ENCODE measurements at regions not wholly inside any gene's neighbourhood (a gene's known extent, or its start where the extent isn't known, plus 50 kb on each side); places are given as distances from the start of the nearest gene placed in this dataset.

GRCh38 chr18:32621034-32621433 lies 150.4 kb upstream of the GAREM1 start:
- no peaks in the 10 kb centered on the region for H3K27me3 ChIP-seq (ENCODE audit: control insufficient read depth, insufficient read depth, low read length)
- Mint-ChIP-seq H3K36me3 (no peaks in the 10 kb centered on the region), H3K27me3 (ENCODE audit: low read depth in 2 of 2) (no peaks in the 10 kb centered on the region), H3K4me3 (no peak overlapping the region), H3K27ac (no peak overlapping the region), H3K4me1 (no peaks in the 10 kb centered on the region), H3K9me3 (peaks cover 2 to 6% of the 10 kb centered on the region in 2 donors)
- no peak overlapping the region for H3K27ac ChIP-seq (ENCODE audit: low read length)
- intact Hi-C loops (cut with micrococcal nuclease) = no loop called here
- ATAC-seq (no peak), DNase-seq (no peak)
- no peak for TF ChIP-seq CTCF (IDR thresholded peaks at IDR 0.05)
- no peak overlapping the region for H3K4me3 ChIP-seq (ENCODE audit: low read length)
- H3K4me1 ChIP-seq (ENCODE audit: control insufficient read depth, insufficient read depth, low read length) = no peaks in the 10 kb centered on the region
- no peaks in the 10 kb centered on the region for H3K9me3 ChIP-seq (ENCODE audit: control insufficient read depth, insufficient read depth, low read length)
- WGBS (ENCODE audit: insufficient coverage) = 40% methylated on average over 4 of the region's 4 CpGs
- no peaks in the 10 kb centered on the region for H3K36me3 ChIP-seq (ENCODE audit: control insufficient read depth, insufficient read depth, low read length)

GRCh38 chr18:32618546-32618945 lies 147.9 kb upstream of the GAREM1 start:
- no peaks in the 10 kb centered on the region for H3K27me3 Mint-ChIP-seq (ENCODE audit: low read depth in 2 of 2)
- no peak overlapping the region for H3K27ac Mint-ChIP-seq
- TF ChIP-seq CTCF (IDR thresholded peaks at IDR 0.05) = no peak
- no peaks in the 10 kb centered on the region for H3K27me3 ChIP-seq (ENCODE audit: control insufficient read depth, insufficient read depth, low read length)
- H3K4me3 Mint-ChIP-seq = no peak overlapping the region
- DNase-seq (no peak), ATAC-seq (no peak)
- H3K4me1 Mint-ChIP-seq = no peaks in the 10 kb centered on the region
- H3K4me3 ChIP-seq (ENCODE audit: low read length) = no peak overlapping the region
- peaks cover 2 to 6% of the 10 kb centered on the region in 2 donors for H3K9me3 Mint-ChIP-seq
- no peaks in the 10 kb centered on the region for H3K9me3 ChIP-seq (ENCODE audit: control insufficient read depth, insufficient read depth, low read length)
- no peaks in the 10 kb centered on the region for H3K36me3 Mint-ChIP-seq
- no peaks in the 10 kb centered on the region for H3K36me3 ChIP-seq (ENCODE audit: control insufficient read depth, insufficient read depth, low read length)
- no peaks in the 10 kb centered on the region for H3K4me1 ChIP-seq (ENCODE audit: control insufficient read depth, insufficient read depth, low read length)
- 69% methylated on average over 2 of the region's 4 CpGs for WGBS (ENCODE audit: insufficient coverage)
- no peak overlapping the region for H3K27ac ChIP-seq (ENCODE audit: low read length)
- intact Hi-C loops (cut with micrococcal nuclease) = no loop called here

DNA sequence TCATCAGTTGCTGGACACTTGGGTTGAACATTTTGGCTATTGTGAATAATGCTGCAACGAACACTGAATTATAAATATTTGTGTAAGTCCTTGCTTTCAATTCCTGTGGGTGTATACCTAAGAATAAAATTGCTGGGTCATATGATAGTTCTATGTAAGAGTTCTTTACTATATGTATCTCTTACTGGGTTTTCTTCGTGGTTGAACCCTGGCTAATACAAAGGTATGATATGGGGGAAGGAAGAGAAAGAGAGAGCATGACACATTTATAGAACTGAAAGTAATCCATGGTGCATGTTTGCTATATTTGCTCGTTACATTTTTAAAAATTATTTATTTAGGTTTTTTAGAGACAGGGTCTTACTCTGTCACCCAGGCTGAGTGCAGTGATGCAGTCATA lies 143.1 kb upstream of the GAREM1 start:
- Histone ChIP-seq H3K36me3 (ENCODE audit: control insufficient read depth, insufficient read depth, low read length) (no peaks in the 10 kb centered on the region), H3K4me1 (ENCODE audit: control insufficient read depth, insufficient read depth, low read length) (no peaks in the 10 kb centered on the region), H3K4me3 (ENCODE audit: low read length) (no peak overlapping the region), H3K27me3 (ENCODE audit: control insufficient read depth, insufficient read depth, low read length) (no peaks in the 10 kb centered on the region), H3K9me3 (ENCODE audit: control insufficient read depth, insufficient read depth, low read length) (no peaks in the 10 kb centered on the region), H3K27ac (ENCODE audit: low read length) (no peak overlapping the region)
- Mint-ChIP-seq H3K27me3 (ENCODE audit: low read depth in 2 of 2) (no peaks in the 10 kb centered on the region), H3K4me1 (no peaks in the 10 kb centered on the region), H3K27ac (no peak overlapping the region), H3K4me3 (no peak overlapping the region), H3K9me3 (peaks cover 4 to 5% of the 10 kb centered on the region in 2 donors), H3K36me3 (no peaks in the 10 kb centered on the region)
- intact Hi-C loops (cut with micrococcal nuclease) = no loop called here
- TF ChIP-seq CTCF (IDR thresholded peaks at IDR 0.05) = no peak
- ATAC-seq = no peak
- 73% methylated on average over 2 of the region's 3 CpGs for WGBS (ENCODE audit: insufficient coverage)
- no peak for DNase-seq

DNA sequence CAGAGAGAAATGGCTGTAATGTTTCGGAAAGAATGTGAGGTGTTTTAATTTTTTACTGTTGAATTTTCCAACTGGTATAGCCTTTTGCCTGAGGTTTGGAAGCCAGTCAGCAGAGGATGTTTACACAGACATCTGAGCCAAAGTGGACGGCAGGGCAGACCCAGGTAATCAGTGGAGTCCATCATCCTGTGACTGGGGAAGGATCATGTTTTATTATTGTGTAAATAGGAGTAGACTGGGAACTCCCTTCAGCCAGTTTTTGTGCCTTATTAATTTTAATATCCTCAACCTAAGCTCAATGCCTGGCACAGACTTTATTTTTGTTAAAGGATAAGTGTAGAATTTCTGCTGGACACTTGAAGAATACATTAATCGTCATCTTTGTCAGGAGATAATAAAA lies 142.0 kb upstream of the GAREM1 start:
- 65% methylated on average over 2 of the region's 3 CpGs for WGBS (ENCODE audit: insufficient coverage)
- H3K4me1 ChIP-seq (ENCODE audit: control insufficient read depth, insufficient read depth, low read length) = no peaks in the 10 kb centered on the region
- no peak overlapping the region for H3K4me3 ChIP-seq (ENCODE audit: low read length)
- no peaks in the 10 kb centered on the region for H3K36me3 ChIP-seq (ENCODE audit: control insufficient read depth, insufficient read depth, low read length)
- DNase-seq (no peak), ATAC-seq (no peak)
- TF ChIP-seq CTCF (IDR thresholded peaks at IDR 0.05) = no peak
- no peaks in the 10 kb centered on the region for H3K9me3 ChIP-seq (ENCODE audit: control insufficient read depth, insufficient read depth, low read length)
- H3K27ac ChIP-seq (ENCODE audit: low read length) = no peak overlapping the region
- H3K27me3 Mint-ChIP-seq (ENCODE audit: low read depth in 2 of 2) = no peaks in the 10 kb centered on the region
- intact Hi-C loops (cut with micrococcal nuclease) = no loop called here
- H3K27me3 ChIP-seq (ENCODE audit: control insufficient read depth, insufficient read depth, low read length) = no peaks in the 10 kb centered on the region
- H3K36me3 Mint-ChIP-seq = no peaks in the 10 kb centered on the region
- H3K27ac Mint-ChIP-seq = no peak overlapping the region
- H3K4me1 Mint-ChIP-seq = no peaks in the 10 kb centered on the region
- H3K4me3 Mint-ChIP-seq = no peak overlapping the region
- peaks cover 4 to 5% of the 10 kb centered on the region in 2 donors for H3K9me3 Mint-ChIP-seq

Data from natural killer cell (primary cell).